RWPE1 (cell line): ENCODE measurements at regions not wholly inside any gene's neighbourhood (a gene's known extent, or its start where the extent isn't known, plus 50 kb on each side); places are given as distances from the start of the nearest gene placed in this dataset.

Experiments used
- CTCF ChIA-PET: fragments of 350-600 bp; sonication (Branson Sonifier 250); formaldehyde crosslinking; extraction: SDS; loops from one replicate; lab custom pipeline; 2021; lab: Yijun Ruan, JAX
- POLR2A ChIA-PET: fragments of 400-600 bp; formaldehyde crosslinking; extraction: SDS; loops from one replicate; lab custom pipeline; 2020; ENCODE audit warnings: antibody characterized with exemption; ENCODE audit not compliant: low non-redundant PET; lab: Yijun Ruan, JAX
- DNase-seq: peaks from one replicate; pipeline ENCODE4 v3.0.0; 2012; ENCODE audit warnings: low spot score
- H3K27ac ChIP-seq: fragments of 450-650 bp; 2 replicates; pipeline ENCODE4 v1.5.1; 2017
- TF ChIP-seq, protein P1 (sequence below): fragments of 450-650 bp; conservative IDR thresholded peaks from 2 replicates; pipeline ENCODE4 v1.5.1; 2017; ENCODE audit warnings: low read depth, mild to moderate bottlenecking

GRCh38 chr2:138335036-138335435 lies 166.5 kb upstream of the SPOPL start:
- DNase-seq: no peak
- POLR2A ChIA-PET: no interaction called here
- no peak overlapping the region for H3K27ac ChIP-seq
- CTCF ChIA-PET: no interaction called here
- TF ChIP-seq, protein P1, sequence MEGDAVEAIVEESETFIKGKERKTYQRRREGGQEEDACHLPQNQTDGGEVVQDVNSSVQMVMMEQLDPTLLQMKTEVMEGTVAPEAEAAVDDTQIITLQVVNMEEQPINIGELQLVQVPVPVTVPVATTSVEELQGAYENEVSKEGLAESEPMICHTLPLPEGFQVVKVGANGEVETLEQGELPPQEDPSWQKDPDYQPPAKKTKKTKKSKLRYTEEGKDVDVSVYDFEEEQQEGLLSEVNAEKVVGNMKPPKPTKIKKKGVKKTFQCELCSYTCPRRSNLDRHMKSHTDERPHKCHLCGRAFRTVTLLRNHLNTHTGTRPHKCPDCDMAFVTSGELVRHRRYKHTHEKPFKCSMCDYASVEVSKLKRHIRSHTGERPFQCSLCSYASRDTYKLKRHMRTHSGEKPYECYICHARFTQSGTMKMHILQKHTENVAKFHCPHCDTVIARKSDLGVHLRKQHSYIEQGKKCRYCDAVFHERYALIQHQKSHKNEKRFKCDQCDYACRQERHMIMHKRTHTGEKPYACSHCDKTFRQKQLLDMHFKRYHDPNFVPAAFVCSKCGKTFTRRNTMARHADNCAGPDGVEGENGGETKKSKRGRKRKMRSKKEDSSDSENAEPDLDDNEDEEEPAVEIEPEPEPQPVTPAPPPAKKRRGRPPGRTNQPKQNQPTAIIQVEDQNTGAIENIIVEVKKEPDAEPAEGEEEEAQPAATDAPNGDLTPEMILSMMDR: no peak

GRCh38 chr2:138336146-138336545 lies 165.4 kb upstream of the SPOPL start:
- CTCF ChIA-PET: no interaction called here
- TF ChIP-seq, protein P1: no peak

DNA sequence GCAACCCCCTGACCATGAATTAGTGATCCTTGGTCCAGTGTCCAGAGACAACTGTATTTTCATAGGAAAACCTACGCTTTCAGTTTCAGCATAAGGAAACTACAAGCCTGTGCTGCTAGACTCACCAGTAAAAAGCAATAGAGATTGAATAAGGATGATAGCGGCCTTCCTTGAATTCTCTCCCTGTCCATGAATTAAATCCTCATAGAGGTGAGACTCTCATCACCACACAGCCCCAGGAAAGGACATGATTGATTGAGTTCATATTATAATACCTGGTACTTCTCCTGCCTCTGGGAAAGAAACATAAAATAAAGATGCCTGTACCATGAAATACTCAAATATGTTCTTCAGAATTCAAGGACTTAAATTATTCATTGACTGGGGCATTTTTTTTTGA lies 146.3 kb upstream of the SPOPL start:
- TF ChIP-seq, protein P1: no peak
- POLR2A ChIA-PET: no interaction called here
- no peak overlapping the region for H3K27ac ChIP-seq
- no peak for DNase-seq
- CTCF ChIA-PET: interaction anchor here (0.7 kb wide), 1 partner anchor 431 kb away, joined by 3 read pairs; no protein-coding TSS in a partner anchor

More at GRCh38 chr2:138336146-138336545, 165.4 kb upstream of the SPOPL start:
- POLR2A ChIA-PET: no interaction called here
- no peak for DNase-seq
- H3K27ac ChIP-seq: no peak overlapping the region

GRCh38 chr2:138356178-138356577 lies 145.4 kb upstream of the SPOPL start:
- DNase-seq: peak; percentile 15
- CTCF ChIA-PET: no interaction called here
- no peak overlapping the region for H3K27ac ChIP-seq
- TF ChIP-seq, protein P1: no peak
- POLR2A ChIA-PET: no interaction called here

DNA sequence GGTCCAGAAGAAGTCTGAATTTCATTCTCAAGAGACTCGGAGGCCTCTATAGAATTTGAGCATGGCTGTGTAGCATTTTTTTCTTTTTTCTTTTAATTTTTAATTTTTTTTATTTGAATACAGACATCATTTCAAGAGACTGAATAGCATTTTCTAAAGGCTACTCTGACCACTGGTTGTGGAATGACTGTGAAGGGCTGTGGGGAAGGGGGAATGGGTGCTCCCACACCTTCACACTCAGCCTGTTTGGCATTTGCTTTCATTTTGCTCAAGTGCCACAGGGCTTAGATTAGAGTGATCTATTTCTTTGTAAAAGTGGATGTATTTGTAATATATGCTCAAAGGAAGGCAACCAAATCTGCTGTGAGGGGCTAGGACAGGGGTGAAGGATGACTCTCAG lies 142.0 kb upstream of the SPOPL start:
- no peak for DNase-seq
- ChIA-PET POLR2A (no interaction called here), CTCF (no interaction called here)
- H3K27ac ChIP-seq: no peak overlapping the region
- TF ChIP-seq, protein P1: no peak

- DNase-seq: peak; percentile 18
- ChIA-PET POLR2A (no interaction called here), CTCF (no interaction called here)
Measured at GRCh38 chr2:138364554-138365162, 136.9 kb upstream of the SPOPL start.

More at GRCh38 chr2:138364554-138365162, 136.9 kb upstream of the SPOPL start:
- TF ChIP-seq, protein P1: no peak
- peak overlapping the region; percentile 37; the same call in 1 of the 2 replicates for H3K27ac ChIP-seq
